ENCODE measurements at regions not wholly inside any gene's neighbourhood (a gene's known extent, or its start where the extent isn't known, plus 50 kb on each side); places are given as distances from the start of the nearest gene placed in this dataset.
"Not testable (repeated sequence)": the region's sequence is repeated elsewhere in the genome, so short reads cannot be mapped to it uniquely, and the experiment has no call there.

DNA sequence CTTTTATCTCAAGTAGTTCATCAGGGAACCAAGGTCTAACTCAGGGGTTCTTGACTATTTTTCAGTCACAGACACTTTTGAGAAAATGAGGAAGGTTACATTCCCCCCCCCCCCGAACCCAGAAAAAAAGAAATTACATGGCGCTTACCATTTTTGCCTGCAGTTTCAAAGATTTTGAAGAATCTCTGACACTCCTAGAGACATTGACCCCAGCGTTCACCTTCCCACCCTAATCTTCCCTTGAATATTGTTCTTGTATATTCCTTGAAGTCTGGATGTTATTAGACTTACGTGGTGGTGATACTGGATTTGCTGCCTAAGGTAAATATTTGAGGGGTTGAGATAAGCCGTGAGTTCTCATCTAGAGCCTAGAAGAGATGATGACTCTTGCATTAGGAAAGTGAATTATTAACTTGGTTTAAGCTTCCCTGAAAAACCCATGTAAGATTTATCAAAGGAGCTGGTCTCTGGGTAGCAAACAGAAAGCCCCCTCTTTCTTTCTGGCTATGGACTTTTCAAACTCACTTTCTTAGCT lies 245.7 kb upstream of the FOXK1 start:
- in situ Hi-C loops (cut with HindIII; ENCODE audit: low sequenced_read_pairs): no loop called here
- DNase-seq (ENCODE audit: low spot score): no peak

DNA sequence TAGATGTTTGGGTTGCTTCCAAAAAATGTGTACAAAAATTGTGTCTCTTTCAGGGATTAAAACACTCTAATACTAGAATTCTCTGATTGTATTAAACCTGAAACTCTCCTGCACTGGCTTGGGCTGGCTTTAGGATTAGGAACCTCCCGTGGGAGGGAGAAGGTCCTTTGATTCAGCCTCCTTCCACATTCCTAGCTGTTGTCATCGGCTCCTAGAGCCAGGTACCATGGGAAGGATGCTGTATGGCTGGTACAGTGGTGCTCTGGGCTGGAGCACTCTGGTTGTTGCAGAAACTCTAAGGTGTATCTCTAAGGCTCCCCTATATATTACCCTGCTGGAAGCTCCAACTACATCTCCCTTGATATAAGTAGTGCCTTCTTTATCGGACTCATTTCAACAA lies 245.2 kb upstream of the FOXK1 start:
- DNase-seq (ENCODE audit: low spot score): no peak
- in situ Hi-C loops (cut with HindIII; ENCODE audit: low sequenced_read_pairs): no loop called here

DNA sequence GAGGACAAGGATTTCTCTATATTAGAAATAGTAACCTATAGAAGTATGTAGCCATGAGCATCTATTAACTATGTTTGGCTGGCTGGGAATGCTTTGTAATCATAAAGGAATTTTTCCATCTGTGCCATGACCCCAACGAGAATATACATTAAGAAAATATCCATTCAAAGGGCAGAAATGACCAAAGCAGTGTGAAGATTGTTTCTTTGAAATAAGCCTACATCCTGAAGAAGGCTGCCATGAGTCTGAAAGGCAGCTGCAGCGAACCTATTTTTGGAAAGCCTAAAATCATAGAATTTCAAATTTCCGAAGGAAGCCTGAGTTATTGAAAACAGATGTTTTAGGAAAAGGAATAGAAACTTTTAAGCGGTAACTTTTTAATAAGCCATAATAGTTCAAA lies 244.2 kb upstream of the FOXK1 start:
- in situ Hi-C loops (cut with HindIII; ENCODE audit: low sequenced_read_pairs): no loop called here
- no peak for DNase-seq (ENCODE audit: low spot score)

DNA sequence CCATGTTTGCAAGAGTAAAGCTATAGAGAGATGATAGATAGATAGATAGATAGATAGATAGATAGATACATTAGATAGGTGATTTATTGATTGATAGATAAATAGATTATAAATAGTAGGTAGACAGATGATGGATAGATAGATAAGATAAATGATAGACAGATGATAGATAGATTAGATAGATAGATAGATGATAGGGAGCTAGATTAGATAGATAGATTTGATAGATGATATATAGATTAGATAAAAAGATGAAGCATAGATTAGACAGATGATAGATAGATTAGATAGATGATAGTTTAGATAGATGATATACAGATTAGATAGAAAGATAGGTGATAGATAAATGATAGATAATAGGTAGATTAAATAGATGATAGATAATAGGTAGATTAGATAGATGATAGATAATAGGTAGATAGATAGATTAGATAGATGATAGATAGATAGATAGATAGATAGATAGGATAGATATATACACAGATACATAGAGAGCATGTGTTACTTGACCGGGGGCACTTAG lies 243.3 kb upstream of the FOXK1 start:
- DNase-seq (ENCODE audit: low spot score): no peak
- in situ Hi-C loops (cut with HindIII; ENCODE audit: low sequenced_read_pairs): no loop called here

DNA sequence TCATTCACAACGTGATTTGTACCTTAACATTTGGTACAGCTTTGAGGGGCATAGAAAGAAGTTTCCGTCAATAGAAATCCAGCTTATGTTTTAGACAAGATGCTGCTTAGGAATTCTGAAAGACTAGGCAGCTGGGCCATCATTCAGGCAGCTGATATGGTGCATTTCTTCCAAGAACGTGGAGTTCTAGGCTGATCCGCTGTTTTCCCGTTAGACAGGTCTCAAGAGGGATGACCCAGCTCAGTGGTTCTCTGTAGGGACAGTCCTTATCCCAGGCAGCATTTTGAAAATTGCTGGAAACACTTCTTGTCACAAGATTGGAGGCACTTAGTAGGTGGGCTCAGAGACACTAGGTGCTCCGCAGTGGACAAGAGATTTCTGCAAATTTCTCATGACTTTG lies 242.7 kb upstream of the FOXK1 start:
- DNase-seq (ENCODE audit: low spot score): no peak
- in situ Hi-C loops (cut with HindIII; ENCODE audit: low sequenced_read_pairs): no loop called here

DNA sequence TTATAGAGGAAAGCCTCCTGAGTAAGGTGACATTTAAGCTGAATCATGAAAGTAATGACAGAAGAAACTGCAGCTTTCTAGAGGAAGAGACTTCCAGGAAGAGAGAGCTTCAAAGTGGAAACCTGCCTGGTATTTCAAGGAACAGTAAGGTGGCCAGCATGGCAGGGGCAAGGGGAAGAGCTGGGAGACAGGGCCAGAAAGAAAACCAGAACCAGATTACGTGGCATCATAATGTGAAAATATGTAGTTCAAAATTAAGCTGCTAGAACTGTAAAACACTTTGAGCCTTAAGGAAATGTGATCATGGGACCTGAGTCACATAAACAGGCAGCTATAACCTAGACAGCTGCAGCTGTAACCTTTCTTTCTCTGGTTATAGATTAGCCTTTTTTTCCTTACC lies 238.0 kb upstream of the FOXK1 start:
- in situ Hi-C loops (cut with HindIII; ENCODE audit: low sequenced_read_pairs): no loop called here

DNA sequence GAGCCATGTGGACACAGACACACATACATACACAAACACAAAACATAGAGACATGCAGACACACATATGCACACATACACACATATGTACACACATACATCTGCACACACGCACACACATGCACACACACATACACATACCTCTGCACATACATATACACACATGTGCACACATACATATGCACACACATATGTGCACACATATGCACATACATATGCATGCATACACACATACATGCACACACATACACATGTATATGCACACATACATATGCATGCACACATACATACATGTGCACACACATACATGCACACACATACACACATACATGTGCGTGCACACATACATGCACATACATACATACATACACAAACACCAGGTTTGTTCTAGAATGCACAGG lies 236.3 kb upstream of the FOXK1 start:
- in situ Hi-C loops (cut with HindIII; ENCODE audit: low sequenced_read_pairs): no loop called here
- no peak for DNase-seq (ENCODE audit: low spot score)

More for the DNA sequence above, 238.0 kb upstream of the FOXK1 start:
- no peak for DNase-seq (ENCODE audit: low spot score)

DNA sequence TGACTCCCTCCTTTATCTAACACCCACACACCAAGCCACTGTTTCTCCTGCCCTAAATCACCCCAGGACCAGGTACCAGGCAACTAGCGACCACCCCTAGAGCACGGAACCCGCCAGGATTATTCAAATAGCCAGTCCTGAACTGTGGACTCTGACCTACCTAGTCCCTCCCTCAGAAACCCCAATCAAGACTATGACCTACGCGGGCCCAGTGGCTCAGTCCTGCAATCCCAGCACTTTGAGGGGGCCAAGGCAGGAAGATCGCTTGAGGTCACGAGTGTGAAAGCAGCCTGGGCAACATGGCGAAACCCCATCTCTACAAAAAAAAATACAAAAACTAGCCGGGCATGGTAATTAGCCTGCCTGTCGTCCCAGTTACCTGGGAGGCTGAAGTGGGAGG lies 232.8 kb upstream of the FOXK1 start:
- in situ Hi-C loops (cut with HindIII; ENCODE audit: low sequenced_read_pairs): no loop called here
- DNase-seq (ENCODE audit: low spot score): no peak

DNA sequence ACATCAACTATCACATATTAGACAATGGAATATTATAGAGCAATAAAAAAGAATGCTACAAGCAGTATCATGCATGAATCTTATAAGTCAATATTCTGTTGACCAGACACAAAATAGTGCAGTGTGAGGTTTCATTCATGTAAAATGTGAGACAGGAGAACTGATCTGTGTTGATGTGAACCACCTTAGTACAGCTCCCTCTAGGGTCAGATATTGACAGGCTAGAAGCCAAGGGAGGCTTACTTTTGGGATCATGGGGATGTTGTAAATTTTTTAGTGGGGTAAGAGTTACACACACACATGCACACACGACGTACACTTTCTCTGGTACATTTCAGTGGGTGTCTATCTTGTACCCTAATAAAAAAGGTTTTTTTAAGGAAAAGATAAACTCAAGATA lies 231.6 kb upstream of the FOXK1 start:
- DNase-seq (ENCODE audit: low spot score): no peak

DNA sequence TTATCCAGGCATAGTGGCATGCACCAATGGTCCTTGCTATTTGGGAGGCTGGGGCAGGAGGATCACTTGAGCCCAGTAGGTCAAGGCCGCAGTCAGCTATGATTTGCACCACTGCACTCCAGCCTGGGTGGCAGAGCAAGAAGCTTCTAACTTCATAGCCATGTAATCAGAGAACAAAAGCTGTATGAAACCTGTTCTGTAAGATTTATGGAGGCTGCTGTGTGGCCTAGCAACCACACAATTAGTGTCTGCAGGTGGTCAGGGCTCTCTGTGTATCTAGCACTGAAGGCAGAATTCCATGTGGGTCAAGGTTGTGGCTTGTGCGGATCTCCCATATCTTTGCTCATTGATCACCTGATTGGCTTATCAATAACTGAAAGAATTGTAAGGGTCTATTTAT lies 221.5 kb upstream of the FOXK1 start:
- in situ Hi-C loops (cut with HindIII; ENCODE audit: low sequenced_read_pairs): no loop called here
- DNase-seq (ENCODE audit: low spot score): no peak

More for the DNA sequence above, 231.6 kb upstream of the FOXK1 start:
- in situ Hi-C loops (cut with HindIII; ENCODE audit: low sequenced_read_pairs): no loop called here

DNA sequence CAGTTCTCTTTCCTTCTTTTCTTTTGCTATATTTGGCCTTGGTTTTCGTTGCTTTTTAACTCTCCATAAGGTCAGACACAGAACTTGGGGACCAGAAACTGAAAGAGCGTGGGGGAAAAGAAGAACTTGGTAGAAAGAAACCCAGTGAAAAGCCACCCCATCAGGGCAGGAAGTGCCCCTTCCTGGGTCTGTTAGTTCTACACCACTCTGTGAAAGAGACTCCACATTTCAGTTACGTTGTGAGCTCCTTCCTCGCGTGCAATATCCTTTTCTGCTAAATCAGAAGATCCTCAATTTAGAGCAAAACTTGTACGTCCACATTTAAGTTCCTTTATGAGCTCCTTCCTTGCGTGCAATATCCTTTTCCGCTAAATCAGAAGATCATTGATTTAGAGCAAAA lies 220.6 kb upstream of the FOXK1 start:
- in situ Hi-C loops (cut with HindIII; ENCODE audit: low sequenced_read_pairs): no loop called here
- DNase-seq (ENCODE audit: low spot score): no peak

DNA sequence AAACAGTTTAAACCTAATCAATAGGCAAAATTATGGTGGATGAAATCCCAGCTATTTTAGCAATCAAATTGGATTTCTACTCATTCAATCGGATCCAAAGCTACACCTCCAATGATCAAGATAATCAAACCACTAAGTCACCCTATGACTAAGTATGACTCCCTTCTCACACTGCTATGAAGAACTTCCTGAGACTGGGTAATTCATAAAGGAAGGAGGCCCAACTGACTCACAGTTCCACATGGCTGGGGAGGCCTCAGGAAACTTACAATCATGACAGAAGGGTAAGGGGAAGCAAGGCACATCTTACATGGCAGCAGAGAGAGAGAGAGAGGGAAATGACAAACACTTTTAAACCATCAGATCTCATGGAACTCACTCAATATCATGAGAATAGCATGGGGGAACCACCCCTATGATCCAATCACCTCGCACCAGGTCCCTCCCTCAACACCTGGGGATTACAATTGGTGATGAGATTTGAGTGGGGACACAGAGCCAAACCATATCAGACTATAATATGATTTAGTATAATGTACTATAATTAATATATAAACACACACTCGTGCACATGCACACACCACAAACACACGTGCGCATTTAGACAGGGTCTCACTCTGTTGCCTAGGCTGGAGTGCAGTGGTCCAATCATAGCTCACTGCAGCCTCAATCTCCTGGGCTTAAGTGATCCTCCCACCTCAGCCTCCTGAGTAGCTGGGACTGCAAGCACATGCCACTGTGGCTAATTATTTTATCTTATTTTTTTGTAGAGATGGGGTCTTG lies 213.6 kb upstream of the FOXK1 start:
- in situ Hi-C loops (cut with HindIII; ENCODE audit: low sequenced_read_pairs): no loop called here
- DNase-seq (ENCODE audit: low spot score): no peak

DNA sequence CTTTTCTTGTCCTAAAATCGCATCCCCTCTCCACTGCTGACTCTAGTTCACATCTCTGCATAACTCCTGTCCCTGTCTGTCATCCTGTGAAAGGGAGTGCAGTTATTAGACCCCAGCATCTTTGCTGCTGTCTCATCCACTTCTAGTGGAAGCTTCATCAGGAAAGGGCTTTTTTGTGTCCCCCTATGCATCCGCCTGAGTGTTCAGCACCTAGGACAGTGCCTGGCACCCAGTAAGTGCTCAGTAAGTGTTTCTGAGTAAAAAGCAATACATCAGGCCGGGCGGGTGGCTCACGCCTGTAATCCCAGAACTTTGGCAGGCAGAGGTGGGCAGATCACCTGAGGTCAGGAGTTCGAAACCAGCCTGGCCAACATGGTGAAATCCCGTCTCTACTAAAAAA lies 211.8 kb upstream of the FOXK1 start:
- in situ Hi-C loops (cut with HindIII; ENCODE audit: low sequenced_read_pairs): no loop called here
- DNase-seq (ENCODE audit: low spot score): no peak

DNA sequence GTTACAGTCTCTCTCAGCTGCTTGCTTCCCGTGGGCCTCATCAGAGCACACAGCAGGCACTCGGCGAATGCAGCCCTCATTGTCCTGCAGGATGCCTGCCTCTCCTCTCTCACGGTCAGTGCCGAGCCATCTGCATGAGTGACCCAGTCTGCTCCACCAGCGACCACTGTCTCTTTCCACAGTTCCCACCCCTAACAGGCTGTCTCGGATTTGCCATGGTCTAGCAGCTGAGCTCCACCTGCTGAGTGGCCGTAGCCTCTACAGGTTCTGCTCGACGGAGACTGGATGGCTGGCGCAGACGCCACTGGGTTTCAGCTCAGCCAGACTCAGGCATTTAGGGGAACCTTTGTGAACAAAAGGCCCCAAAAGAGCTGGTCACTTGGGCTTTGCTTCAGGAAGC lies 209.4 kb upstream of the FOXK1 start:
- in situ Hi-C loops (cut with HindIII; ENCODE audit: low sequenced_read_pairs): no loop called here
- no peak for DNase-seq (ENCODE audit: low spot score)

DNA sequence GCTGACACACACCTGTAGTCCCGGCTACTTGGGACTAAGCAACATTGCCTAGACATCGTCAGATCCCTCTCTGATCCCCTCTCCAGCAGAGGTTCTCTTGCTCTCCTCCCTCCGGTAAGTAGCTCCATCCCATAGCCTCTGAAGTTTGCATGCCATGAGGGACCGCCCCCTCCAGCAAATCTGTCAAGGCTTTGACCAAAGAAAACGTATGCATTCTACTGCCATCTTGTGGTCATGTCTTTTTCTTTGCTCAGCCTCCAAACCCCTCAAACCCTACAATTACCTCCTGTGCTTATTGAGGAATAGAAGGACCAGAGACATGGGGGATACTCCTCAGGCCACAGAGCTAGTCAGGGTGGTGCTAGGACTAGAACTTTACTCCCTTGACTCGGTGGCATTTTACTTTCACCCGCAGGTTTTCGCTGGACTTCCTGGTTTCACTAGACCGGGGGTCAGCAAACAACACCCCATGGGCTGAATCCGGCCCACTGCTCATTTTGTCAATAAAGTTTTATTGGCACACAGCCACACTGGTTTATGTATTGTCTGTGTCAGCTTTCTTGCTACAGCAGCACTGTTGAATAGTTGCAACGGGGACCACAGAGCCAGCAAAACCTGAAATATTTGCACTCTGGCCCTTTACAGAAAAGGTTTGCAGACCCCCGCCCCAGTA lies 202.6 kb upstream of the FOXK1 start:
- DNase-seq (ENCODE audit: low spot score): no peak

DNA sequence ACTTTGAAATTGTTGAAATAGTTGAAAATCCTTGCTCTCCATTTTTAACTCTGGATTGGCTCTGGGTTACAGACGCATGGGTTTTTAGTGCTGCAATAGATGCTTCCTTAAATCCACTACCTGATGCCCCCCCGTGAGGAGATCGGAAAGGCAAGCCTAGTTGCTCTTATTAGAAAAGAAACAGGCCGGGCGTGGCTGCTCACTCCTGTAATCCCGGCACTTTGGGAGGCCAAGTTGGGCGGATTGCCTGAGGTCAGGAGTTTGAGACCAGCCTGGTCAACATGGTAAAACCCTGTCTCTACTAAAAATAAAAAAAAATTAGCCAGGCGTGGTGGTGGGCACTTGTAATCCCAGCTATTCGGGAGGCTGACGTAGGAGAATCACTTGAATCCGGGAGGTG lies 202.0 kb upstream of the FOXK1 start:
- DNase-seq (ENCODE audit: low spot score); in situ Hi-C loops (cut with HindIII; ENCODE audit: low sequenced_read_pairs): not testable (repeated sequence)

More for the DNA sequence above, 202.6 kb upstream of the FOXK1 start:
- in situ Hi-C loops (cut with HindIII; ENCODE audit: low sequenced_read_pairs): no loop called here

DNA sequence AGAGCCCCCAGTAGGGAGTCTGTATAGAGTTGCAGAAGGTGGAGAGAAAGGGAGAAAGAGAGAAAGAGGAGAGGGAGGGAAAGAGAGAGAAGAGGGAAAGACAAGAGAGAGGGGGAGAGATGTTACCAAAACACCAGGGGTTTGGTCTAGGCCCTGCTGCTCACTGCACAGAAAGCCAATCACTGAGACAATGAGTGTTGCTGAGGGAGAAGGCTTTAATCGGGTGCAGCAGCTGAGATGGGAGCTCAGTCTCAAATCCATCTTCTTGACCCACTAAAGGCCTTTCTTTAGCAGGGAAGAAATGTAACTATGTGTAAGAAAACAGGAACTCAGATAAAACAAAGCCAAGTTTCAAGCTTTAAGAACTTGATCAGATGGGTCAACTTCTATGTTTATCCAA lies 198.2 kb upstream of the FOXK1 start:
- DNase-seq (ENCODE audit: low spot score): no peak
- in situ Hi-C loops (cut with HindIII; ENCODE audit: low sequenced_read_pairs): no loop called here

DNA sequence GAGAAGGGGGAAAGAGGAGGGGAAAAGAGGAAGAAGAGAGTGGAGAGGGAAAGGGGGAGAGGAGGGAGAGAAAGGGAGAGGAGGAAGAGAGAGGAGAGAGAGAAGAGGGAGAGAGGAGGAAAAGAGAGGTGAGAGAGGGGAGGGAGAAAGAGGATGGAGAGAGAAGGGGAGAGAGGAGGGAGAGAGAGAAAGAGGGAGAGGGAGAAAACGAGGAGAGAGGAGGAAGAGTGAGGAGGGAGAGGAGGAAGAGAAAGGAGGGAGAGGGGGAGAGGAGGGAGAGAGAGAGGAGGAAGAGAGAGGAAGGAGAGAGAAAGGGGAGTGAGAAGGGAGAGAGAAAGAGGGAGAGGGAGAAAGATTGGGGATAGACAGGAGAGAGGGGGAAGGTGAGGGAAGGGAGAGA lies 197.6 kb upstream of the FOXK1 start:
- in situ Hi-C loops (cut with HindIII; ENCODE audit: low sequenced_read_pairs): no loop called here
- DNase-seq (ENCODE audit: low spot score): no peak

DNA sequence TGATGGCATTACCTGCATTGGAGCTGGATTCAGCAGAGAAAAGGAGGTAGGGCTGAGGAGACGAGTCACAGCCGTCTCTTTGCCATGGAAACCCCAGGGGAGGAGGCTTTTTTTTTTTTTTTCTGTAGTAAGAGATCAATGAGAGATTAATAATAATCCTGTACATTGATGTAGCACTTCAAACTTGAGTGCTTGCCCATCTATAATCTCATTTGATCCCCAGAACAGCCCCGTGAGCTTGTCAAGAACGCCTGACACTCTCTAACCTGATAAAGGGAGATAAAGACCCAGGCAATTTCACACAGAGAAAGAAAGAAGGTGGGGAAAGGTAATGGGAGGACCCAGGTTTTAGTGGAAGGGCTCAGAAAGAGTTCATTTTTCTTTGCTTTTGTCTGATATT lies 195.2 kb upstream of the FOXK1 start:
- in situ Hi-C loops (cut with HindIII; ENCODE audit: low sequenced_read_pairs): no loop called here
- DNase-seq (ENCODE audit: low spot score): no peak

DNA sequence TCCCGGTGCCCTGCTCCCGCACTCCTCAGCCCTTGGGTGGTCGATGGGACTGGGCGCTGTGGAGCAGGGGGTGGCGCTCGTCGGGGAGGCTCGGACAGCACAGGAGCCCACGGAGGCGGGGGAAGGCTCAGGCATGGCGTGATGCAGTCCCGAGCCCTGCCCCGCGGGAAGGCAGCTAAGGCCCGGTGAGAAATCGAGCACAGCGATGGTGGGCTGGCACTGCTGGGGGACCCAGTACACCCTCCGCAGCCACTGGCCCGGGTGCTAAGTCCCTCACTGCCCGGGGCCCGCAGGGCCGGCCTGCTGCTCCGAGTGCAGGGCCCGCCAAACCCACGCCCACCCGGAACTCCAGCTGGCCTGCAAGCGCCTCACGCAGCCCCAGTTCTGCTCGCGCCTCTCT lies 185.2 kb upstream of the FOXK1 start:
- in situ Hi-C loops (cut with HindIII; ENCODE audit: low sequenced_read_pairs); DNase-seq (ENCODE audit: low spot score): not testable (repeated sequence)

DNA sequence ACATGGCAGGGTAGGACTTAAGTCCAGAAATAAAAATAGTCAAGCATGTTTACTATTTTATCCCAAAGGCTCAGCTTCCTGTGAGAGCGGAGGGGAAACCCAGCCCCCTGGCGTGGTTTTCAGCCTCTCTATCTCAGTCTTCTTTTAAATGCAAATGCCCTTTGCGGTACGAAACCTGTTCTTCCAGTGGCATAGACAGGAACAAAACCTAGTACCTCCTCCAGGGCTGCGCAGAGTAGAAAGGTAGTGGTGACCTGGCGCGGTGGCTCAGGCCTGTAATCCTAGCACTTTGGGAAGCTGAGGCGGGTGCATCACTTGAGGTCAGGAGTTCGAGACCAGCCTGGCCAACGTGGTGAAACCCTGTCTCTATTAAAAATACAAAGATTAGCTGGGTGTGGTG lies 181.3 kb upstream of the FOXK1 start:
- DNase-seq (ENCODE audit: low spot score): no peak
- in situ Hi-C loops (cut with HindIII; ENCODE audit: low sequenced_read_pairs): no loop called here

Measured in G401 (cell line).